NCI-H226 (cell line): ENCODE measurements at regions not wholly inside any gene's neighbourhood (a gene's known extent, or its start where the extent isn't known, plus 50 kb on each side); places are given as distances from the start of the nearest gene placed in this dataset.
A peak's percentile ranks its signal among the peaks of the same experiment; 100 is the strongest.

Experiments
- DNase-seq: peaks from one replicate; pipeline ENCODE4 v3.0.0-alpha.2; 2015

DNA sequence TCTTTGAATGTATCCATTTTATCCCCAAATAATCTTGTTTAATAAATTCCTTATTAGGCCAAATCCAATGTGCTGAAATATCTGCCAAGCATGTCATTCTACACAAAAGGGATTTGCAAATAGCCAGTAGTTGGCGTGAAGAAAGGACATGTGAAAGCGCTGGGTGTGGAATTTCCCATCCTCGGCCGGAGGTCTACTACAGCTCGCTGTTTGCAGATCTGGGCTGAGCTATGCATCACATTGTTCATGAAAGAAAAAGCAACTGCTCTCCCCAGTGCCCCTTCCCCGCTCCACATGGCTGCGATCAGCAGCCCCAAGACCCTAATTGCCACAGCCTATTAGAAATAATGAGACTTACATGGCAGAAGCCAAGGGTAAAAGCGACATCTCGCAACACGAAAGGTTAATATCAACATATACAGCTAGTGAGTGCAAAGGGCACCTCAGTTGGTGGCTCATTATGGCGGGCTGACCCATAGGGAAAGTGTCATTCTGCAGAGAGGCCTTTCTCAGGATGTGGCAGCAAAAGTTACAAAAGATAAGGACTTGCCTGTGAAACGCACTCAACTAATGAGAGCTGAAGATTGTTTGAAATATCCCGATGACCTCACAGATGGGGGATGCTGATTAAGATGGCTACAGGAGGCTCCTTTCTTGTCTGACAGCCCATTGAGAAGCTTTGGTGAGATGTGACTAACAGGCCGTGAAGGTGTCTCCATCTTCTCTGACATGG, 126.9 kb upstream of the CYP1B1 start:
- no peak for DNase-seq

DNA sequence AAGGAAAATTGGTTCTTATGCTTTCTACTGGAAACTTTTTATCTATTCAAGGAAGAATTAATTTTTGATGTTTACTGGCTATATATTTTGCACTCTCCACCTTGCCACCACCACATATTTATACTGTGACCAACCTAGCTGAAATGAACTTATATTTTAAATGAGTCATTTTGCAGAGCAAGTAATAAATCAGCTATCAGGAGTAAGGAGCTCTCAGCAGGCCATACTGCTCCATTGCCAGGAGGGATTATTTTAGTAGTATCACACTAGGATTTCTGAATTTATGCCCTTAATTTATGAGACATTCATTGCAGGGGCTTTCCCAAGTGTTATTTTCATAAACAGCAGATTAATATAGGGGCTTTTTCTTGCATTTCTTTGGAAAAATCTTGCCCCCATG, 125.8 kb upstream of the CYP1B1 start:
- DNase-seq: peak; percentile 19

DNA sequence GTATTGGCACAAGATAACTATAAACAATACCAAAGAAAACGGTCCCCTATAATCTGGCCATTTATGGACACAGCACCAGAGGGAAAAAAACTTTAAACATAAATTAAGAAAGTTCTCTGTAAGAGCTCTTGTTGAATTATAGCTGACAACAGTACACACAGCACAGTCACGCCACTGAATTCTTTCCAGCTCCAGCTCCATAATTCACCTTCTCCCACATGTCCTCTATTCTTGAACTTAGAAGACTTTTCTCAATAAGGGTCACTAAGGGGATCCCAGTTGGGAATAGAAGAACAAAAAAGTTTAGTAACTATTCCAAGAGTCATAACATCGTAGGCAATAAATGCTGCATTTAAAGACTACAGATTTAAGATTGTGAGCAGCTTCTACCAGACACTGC, 124.6 kb upstream of the CYP1B1 start:
- no peak for DNase-seq

DNA sequence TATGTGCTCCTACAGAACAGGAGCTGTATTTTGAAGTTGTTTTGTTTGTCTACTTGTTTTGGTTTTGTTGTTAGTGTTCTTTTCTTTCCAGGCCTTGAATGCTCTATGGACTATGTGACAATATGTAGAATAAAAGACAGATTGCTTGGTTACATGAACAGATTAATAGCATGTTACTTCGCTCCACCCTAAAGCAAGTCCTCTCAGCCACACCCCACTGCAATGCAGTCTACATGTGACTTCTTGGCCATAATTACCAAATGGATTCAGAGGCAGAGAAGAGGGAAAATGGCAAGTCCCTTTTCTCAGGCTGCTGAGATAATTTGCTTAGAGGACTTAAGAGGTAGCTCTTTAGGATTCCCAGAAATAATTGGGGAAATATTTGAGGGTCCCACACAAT, 123.2 kb upstream of the CYP1B1 start:
- no peak for DNase-seq

DNA sequence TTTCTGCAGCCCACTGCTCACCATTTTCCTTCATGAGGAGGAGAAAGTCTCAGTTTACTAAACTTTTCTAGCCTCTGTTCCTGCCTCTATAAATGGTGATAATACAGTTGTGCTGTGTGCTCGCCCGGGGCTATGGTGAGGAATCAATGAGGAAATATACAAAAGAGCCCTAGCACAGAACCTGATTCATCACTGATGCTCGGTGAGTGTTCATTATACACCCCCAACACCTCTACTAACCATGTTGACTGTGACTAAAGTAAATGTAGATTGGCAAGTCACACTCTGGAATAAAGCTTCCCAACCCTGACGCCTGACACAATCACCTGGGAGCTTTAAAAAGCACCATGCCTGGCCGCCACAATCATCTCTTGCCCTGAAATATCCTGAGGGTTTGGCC, 118.8 kb upstream of the CYP1B1 start:
- no peak for DNase-seq

DNA sequence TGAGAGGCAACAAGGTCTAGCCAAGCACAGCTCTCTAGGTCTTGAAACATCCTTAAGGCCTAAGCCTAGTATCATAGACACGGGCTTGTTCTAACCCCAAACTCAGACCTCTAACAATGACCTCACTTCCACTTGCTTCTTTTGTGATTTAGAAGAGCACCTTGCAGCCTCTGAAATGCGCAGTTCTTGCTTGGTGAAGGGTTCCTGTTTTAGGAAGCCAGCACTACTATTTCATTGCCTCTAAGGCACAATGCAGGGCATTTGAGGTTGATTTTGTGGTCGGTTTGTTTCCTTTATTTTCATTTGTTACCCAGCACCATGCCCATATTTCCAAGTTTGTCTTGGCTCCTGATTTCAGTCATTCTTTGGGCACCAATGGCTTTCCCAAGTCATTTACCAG, 117.0 kb upstream of the CYP1B1 start:
- no peak for DNase-seq

DNA sequence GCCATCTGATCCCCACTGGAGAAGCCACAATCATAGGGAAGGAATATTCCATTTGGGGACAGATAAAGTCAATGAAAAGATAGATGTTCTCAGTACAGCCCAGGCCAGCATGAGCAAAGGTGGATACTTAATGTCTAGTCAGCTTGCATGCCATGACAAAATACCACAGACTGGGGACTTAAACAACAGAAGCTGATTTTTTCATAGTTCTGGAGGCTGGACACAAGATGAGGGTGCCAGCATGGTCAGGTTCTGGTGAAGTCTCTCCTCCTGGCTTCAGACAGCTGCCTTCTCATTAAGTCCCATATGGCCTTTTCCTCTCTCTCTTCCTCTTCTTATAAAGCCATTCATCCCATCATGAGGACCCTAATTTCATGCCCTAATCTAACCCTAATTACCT, 116.1 kb upstream of the CYP1B1 start:
- no peak for DNase-seq

DNA sequence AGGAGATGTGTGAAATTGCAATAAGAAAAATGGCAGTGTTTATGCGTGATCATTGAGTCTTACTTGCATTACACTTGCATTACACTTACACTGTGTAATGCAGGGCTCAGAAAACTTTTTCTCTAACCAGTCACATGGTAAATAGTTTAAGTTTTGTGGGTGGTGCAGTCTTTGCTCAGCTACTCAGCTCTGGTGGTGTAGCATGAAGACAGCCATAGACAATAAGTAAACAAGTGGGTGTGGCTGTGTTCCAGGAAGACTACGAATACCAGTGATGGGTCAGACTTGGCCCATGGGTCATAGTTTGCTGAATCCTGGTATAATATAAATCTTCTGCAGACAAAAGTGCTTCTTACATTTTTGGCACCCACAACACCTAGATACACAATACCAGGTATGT, 115.6 kb upstream of the CYP1B1 start:
- no peak for DNase-seq

DNA sequence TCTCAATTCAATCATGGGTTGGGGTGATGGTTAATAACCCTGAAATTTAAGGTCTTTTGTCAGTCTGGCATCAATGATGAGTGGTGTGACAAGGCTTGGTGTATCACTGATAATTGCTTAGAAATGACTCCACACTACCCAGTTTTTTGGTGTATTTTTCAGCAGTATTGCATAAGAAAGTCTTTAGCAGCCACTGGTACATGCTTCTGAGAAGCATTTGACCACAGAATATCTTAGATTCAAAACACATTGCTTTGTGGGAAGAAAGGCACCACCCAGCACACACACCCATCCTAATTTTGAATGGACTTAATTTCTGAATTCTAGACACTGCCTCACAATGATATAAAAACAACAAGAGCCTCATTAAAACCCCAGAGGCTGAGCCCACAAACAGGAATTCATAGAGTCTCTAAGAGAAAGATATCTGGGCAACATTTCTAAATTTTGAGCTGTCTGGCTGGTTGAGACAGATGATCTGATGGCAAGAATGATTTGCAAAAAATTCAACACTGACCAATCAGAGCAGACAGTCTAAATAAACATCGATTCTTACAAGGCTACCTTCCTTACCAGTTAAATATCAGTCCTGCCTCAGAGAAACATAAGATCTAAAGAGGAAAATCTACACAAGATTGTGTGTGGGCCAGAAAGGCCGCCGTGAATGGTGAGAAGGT, 114.7 kb upstream of the CYP1B1 start:
- peak; percentile 59 for DNase-seq

DNA sequence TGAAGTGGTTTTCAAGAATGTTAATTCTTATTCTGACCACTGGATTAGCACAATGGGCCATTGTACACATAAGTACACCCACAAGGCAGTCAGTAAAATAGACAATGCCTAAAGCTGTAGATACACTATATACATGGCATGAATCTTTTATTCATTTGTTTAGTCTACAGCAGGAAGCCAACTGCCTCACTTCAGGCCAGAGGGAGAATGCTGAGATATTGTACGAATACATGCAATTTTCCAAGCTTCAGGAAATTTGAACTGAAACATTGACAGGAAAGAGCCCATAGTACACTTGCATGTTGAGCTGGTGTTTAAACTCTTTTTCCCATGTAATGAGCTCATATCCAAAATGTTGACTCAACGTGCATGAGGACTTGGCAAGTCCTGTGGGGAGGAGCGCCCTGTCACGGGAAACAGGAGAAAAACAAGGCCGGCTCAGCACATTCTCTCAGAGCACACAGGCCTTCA, 111.6 kb upstream of the CYP1B1 start:
- DNase-seq: no peak

DNA sequence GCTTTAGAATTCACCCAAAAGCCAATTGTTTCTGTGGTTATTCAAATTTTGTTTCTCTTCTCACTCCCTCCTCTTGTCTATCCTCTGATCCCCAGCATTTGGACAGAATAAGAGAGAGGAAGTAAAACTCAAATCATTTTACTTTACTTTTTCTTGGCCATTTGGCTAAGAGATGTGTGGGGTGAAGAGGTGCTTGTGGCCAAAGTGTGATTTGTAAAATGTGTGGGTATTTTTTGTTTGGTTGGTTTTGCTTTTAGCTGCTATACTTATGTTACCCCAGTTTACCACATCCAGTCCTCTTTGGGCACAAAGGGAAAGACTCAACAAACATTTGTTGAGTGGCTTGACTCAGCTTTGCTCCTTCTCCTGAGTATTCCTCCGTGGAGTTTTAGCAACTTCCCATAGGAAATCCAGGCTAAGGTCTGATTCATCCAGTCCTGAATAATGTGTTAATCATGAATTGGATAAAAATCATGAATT, 109.1 kb upstream of the CYP1B1 start:
- DNase-seq: peak; percentile 57

DNA sequence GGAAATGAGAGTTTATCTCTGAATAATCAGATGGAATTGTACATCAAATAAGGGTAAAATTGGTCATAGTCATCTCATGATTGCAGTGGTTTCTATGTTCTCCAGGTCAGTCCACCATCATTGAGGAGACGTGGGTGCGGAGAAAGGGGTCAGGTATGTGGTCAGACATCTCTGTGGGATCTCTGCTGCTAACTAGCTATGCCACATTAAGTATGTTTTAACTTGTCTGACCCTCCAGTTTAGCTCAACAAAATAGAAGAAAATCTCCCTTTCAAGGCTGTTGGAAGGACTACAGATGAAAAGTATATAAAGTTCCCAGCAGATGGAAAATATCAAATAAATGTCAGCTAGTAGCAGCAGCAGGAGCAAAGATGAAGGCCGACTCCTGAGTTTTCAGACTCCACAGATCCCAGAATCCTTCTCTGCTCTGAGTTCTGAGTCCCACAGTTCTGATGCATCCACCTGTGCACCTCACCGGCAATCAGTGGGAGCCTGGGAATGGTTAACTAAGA, 106.6 kb upstream of the CYP1B1 start:
- DNase-seq: no peak

DNA sequence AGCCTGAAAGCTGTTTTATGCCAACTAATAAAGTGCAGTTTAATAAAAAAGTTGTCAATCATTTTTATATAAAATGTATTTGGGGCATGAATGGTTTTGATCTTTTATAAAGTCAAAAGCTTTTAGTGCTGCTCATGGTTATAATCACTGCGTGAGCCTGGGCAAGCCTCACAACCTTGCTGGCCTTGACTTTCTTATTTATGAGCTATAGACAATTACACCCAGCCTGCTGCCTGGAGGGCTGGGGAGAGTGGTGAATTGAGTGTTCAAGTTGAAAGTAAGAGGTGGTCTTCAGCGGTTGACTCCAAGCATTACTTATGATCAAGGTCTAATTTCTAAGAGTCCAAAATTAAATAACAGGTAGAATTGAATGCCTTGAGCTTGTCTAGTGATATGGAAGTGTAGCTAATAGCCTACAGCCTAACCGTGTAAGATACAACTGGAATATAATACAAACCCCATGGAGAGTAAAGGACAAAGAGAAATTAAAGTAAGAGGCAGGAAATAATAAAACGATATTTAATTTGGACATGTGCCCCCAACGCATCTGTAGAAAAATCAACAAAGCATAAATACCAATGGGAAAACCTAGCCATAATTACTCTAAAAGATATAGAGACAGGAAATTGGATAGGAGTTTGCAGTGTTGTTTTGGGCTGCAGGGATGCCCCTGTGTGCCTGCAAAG, 106.0 kb upstream of the CYP1B1 start:
- DNase-seq: no peak

DNA sequence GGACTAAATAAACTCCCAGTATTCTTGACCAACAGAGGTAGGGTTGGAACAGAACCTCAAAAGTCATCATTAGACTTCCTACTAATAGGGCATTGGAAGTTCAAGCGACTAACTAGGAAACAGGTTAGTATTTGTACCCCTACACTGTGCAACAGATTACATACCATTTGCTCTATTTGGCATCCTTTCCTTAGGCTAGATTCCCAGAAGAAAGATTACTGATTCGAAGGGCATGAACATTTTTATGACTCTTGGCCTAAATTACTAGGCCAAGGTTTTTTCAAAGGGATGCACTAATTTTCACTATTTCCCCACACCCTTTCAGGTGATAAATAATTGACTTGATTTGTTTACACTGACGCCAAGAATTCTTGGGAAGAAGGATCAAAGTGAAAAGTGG, 104.8 kb upstream of the CYP1B1 start:
- DNase-seq: no peak

DNA sequence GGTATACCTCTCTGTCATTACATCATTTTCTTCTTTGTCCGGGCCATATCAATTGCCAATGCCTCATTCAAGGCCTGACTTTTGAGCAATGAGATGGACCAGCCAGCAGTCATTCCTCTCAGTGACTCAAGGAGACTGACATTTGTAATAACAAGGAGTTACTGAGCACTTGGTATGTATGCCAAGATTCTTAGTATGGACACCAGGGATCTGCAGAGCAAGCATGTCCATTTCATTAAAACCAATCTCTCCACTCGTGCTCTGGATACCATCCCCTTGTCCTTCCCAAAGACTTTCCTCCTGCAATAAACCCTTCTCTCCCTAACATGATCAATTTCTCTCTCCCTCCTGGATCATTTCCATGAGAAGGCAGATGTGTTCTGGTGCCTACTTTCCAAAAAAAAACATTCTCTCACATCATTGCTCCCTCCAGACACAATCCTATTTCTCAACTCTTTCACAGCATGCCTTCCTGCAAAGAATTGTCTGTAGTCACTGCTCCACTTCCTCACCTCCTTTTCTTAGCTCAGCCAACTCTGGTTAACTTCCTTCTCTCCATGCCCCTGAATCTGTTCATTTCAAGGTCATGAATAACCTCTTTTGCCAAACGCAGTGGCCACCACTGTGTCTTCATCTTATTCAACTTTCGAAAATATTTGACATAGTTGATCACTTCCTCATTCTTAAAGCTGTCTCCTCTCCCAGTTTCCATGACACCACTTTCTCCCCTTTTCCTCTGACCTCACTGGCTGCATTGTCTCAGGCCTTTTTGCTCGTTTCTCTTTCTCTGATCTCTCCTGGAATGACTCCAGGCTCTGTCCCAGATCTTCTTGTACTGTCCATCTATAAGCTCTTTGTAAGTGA, 102.8 kb upstream of the CYP1B1 start:
- peak; percentile 75 for DNase-seq

DNA sequence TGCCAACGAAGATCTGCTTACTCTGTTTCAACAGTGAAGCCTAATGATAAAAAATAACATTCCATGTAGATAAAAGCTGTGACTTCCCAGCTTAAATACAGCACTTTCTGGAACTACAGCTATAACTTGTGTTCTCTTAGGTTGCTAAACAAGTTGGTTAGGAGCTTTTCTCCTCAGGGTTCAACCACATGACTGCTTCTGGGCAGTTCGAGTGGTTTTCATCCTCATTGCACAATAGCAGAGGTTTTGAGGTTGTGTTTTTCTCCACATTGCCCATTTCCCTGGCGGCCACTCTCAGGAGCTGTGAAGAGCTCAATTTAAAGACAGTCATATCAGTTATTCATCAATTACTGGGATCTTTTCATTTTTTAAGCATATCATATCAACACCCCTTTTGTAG, 102.2 kb upstream of the CYP1B1 start:
- DNase-seq: peak; percentile 44

DNA sequence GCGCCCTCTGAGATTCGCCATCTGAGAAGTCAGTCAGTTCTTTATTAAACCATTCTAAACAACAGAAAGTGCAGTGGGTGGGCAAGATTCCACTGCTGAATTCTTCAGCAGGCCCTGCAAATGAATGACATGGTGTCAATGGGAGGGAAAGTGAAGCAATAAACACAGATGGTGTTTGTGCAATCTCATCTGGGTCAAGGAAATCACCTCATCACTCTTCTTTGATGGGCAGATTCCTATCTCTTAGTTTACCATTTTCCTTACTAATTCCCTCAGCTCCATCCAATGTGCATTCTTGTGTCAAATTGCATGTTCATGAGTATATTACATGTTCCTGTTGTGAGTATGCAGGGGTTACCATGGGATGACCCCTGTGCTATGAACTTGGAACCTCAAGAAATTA, 100.7 kb upstream of the CYP1B1 start:
- DNase-seq: peak; percentile 87

DNA sequence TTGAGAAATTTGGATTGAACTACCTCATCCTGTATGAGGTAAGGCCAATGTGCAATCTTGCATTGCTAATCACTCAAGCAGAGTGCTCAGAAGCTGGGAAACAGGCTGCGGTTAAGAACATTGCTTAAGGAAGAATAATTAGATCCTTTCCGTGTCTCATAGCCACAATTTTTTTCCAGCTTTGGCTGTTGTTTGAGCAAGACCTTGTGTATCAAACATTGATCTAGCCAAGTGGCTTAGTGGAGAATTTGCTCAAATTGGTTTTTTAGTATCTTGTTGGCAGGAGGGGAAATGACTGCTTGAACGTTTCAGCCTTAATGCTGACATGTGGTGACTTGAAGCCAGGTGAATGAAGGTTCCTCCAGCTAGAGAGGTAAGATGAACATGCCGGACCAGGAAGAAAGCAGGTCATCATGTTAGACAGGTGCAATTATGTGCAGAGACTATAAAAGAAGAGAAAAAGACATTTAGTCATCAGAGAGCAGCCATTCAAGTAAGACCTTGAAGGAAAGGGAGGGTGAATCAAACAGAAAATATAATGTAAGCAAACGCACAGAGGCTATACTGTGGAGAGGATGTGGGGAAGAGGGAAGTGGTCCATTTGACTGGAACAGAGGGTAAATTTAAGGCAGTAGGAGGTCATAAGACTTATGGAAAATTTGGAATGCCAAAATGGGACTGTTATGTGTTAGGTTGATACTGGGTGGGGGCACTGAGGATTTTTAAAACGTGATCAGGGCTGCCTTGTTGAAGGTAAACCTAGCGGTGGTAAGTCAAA, 98.9 kb upstream of the CYP1B1 start:
- peak; percentile 90 for DNase-seq

DNA sequence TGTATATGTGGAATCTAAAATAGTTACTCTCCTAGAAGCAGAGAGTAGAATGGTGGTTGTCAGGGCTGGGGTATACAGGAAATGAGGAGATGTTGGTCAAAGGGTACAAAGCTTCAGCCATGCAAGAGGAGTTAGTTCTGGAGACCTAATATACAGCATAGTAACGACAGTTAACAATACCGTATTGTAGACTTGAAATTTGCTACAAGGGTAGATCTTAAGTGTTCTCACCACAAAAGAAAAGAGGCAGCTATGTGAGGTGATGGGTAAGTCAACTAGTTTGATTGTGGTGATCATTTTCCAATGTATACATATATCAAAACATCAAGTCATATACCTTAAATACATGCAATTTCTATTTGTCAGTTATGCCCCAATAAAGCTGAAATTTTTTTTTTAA, 98.2 kb upstream of the CYP1B1 start:
- DNase-seq: no peak

DNA sequence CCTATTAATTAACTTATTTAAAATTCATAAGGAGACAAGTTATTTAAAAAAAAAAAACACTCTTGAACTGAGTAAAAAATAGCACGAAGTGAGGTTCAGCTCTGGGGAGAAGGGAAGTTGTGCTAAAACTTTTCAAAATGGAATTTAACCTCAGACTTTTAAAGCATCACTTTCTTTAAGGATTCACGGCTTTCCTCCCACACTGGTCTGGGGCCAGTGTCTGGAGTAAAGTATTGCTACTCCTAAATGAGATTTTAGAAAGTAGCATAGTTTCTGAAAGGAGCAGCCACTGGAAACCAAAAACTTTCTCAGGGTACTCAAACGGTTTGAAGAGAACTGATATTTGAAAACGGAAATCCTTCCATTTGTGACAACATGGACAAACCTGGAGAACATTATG, 97.7 kb upstream of the CYP1B1 start:
- DNase-seq: no peak

DNA sequence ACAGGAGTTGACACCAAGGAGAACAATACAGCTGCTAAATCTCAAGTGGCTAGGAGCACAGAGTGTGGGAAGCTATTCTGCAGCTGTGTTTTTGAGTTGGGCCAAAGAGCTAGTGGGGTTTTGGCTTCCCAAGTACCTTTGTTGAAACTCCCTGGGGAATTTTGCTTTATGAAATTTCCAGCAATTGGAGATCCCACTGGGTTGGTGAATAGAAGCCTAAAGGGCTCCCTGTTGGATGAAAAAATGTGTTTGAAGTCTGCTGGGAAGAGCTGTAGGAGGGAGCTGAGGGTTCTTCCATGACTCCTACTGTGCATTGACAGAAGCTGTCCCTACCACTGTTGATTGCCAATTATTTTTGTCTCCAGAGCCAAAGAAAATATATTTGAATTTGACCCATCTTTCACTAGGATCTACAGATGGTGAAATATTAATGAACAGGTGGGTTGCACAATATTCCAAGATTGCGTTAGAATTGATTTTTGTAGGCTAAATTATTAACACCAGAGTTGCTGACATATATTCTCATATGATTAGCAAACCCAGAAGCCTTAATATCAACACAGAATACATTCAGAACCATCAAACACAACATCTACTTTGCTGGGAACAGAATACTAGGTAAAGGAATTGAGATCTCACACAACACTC, 95.4 kb upstream of the CYP1B1 start:
- no peak for DNase-seq
